ENCODE measurements at regions not wholly inside any gene's neighbourhood (a gene's known extent, or its start where the extent isn't known, plus 50 kb on each side); places are given as distances from the start of the nearest gene placed in this dataset.

GRCh38 chr1:30095451-30096025 is 627.8 kb downstream of the MATN1 start:
- no peak overlapping the region for H3K9ac ChIP-seq (ENCODE audit: low read length)
- no peaks in the 10 kb centered on the region for H4K20me1 ChIP-seq (ENCODE audit: insufficient read depth)
- H3K4me1 ChIP-seq (ENCODE audit: control insufficient read depth in 1 of 2, insufficient read depth in 2 of 2, low read length in 2 of 2): no peaks in the 10 kb centered on the region
- no TSS peak for BruUV-seq (replicated peaks)
- RAD21 ChIA-PET (ENCODE audit: low non-redundant PET in 1 of 2, low total read pairs in 2 of 2, uncharacterized antibody in 2 of 2, unreplicated experiment in 2 of 2): no interaction called here
- ATAC-seq: no peak
- no peaks in the 10 kb centered on the region for H3K9me2 ChIP-seq (ENCODE audit: insufficient read depth)
- H3K27me3 ChIP-seq (ENCODE audit: insufficient read depth, low read length): no peaks in the 10 kb centered on the region
- H3K36me3 ChIP-seq (ENCODE audit: control insufficient read depth in 1 of 2, insufficient read depth in 2 of 2, low read length in 2 of 2): no peaks in the 10 kb centered on the region
- POLR2A ChIA-PET: no interaction called here
- H3K9me3 ChIP-seq (ENCODE audit: control insufficient read depth in 1 of 2, insufficient read depth in 1 of 2, low read depth in 1 of 2, low read length in 2 of 2): peaks cover 0 to 12% of the 10 kb centered on the region in 2 experiments; a peak in 1 of 4 replicates
- H3K4me2 ChIP-seq (ENCODE audit: low read length): no peak overlapping the region
- no peak overlapping the region for H3K27ac ChIP-seq (ENCODE audit: low read depth, low read length)
- TF ChIP-seq TCF7L2 (IDR thresholded peaks at IDR 0.05; ENCODE audit: borderline replicate concordance, extremely low read depth, insufficient read depth, insufficient read length): no peak
- no peak for TF ChIP-seq POLR2A (IDR thresholded peaks at IDR 0.05; ENCODE audit: borderline replicate concordance, extremely low read depth, insufficient read depth, insufficient read length)
- TF ChIP-seq EGR1 (IDR thresholded peaks at IDR 0.05; ENCODE audit: low read depth): no peak
- TF ChIP-seq CBX3 (IDR thresholded peaks at IDR 0.05; ENCODE audit: low read depth): no peak
- no peak for TF ChIP-seq EZH2phosphoT487 (IDR thresholded peaks at IDR 0.05; ENCODE audit: borderline replicate concordance)
- TF ChIP-seq RAD21 (IDR thresholded peaks at IDR 0.05; ENCODE audit: low read depth): no peak
- H2AFZ ChIP-seq (ENCODE audit: low read depth, low read length, poor library complexity, severe bottlenecking): no peak overlapping the region
- no peak for DNase-seq (ENCODE audit: low read depth, low spot score)
- CTCF ChIA-PET: interaction anchor here (1.5 kb wide), 1 partner anchor 10 kb away, joined by 4 read pairs; no protein-coding TSS in a partner anchor
- intact Hi-C loops (cut with micrococcal nuclease): no loop called here
- H3K4me3 ChIP-seq (replicated peaks in 1 of 2; ENCODE audit: low read depth in 1 of 2, low read length in 2 of 2): no peak overlapping the region
- H3K79me2 ChIP-seq (ENCODE audit: insufficient read depth, low read length): no peaks in the 10 kb centered on the region

GRCh38 chr1:30095051-30095450 is 628.3 kb downstream of the MATN1 start:
- no peaks in the 10 kb centered on the region for H3K27me3 ChIP-seq (ENCODE audit: insufficient read depth, low read length)

More at GRCh38 chr1:30095051-30095450, 628.3 kb downstream of the MATN1 start:
- RAD21 ChIA-PET (ENCODE audit: low non-redundant PET in 1 of 2, low total read pairs in 2 of 2, uncharacterized antibody in 2 of 2, unreplicated experiment in 2 of 2): no interaction called here
- Histone ChIP-seq H3K9me2 (ENCODE audit: insufficient read depth) (no peaks in the 10 kb centered on the region), H3K36me3 (ENCODE audit: control insufficient read depth in 1 of 2, insufficient read depth in 2 of 2, low read length in 2 of 2) (no peaks in the 10 kb centered on the region), H2AFZ (ENCODE audit: low read depth, low read length, poor library complexity, severe bottlenecking) (no peak overlapping the region), H3K9me3 (ENCODE audit: control insufficient read depth in 1 of 2, insufficient read depth in 1 of 2, low read depth in 1 of 2, low read length in 2 of 2) (peaks cover 0 to 12% of the 10 kb centered on the region in 2 experiments; a peak in 1 of 4 replicates), H3K9ac (ENCODE audit: low read length) (no peak overlapping the region), H3K4me1 (ENCODE audit: control insufficient read depth in 1 of 2, insufficient read depth in 2 of 2, low read length in 2 of 2) (no peaks in the 10 kb centered on the region), H3K4me3 (replicated peaks in 1 of 2; ENCODE audit: low read depth in 1 of 2, low read length in 2 of 2) (no peak overlapping the region), H4K20me1 (ENCODE audit: insufficient read depth) (no peaks in the 10 kb centered on the region), H3K4me2 (ENCODE audit: low read length) (no peak overlapping the region), H3K79me2 (ENCODE audit: insufficient read depth, low read length) (no peaks in the 10 kb centered on the region), H3K27ac (ENCODE audit: low read depth, low read length) (no peak overlapping the region)
- TF ChIP-seq SIN3A (IDR thresholded peaks at IDR 0.05; ENCODE audit: low read depth) (no peak), MAX (IDR thresholded peaks at IDR 0.05) (no peak), FOSL1 (IDR thresholded peaks at IDR 0.05; ENCODE audit: low read depth) (no peak)
- DNase-seq (ENCODE audit: low read depth, low spot score) (no peak), ATAC-seq (no peak)
- intact Hi-C loops (cut with micrococcal nuclease): no loop called here
- POLR2A ChIA-PET: no interaction called here
- no TSS peak for BruUV-seq (replicated peaks)
- CTCF ChIA-PET: no interaction called here

Measured in HCT116 (cell line).